GM12864 (cell line): ENCODE measurements at regions not wholly inside any gene's neighbourhood (a gene's known extent, or its start where the extent isn't known, plus 50 kb on each side); places are given as distances from the start of the nearest gene placed in this dataset.

Source experiments
- DNase-seq: peaks from one replicate; pipeline ENCODE4 v3.0.0-alpha.2; 2011; ENCODE audit warnings: low read depth
- H3K4me3 ChIP-seq: 2 replicates; pipeline ENCODE4 v1.5.1; 2011; ENCODE audit warnings: mild to moderate bottlenecking, low read depth, low read length, control low read depth
- CTCF ChIP-seq: IDR thresholded peaks from 2 replicates; pipeline ENCODE4 v1.5.1; 2011; ENCODE audit warnings: low read depth, mild to moderate bottlenecking, moderate library complexity, low read length, control low read depth, inconsistent platforms; ENCODE audit errors: missing control alignments

- no peak overlapping the region for H3K4me3 ChIP-seq
- no peak for DNase-seq
- no peak for TF ChIP-seq CTCF
These were observed 107.7 kb upstream of the ANK3 start for GRCh38 chr10:60497364-60497763.

DNA sequence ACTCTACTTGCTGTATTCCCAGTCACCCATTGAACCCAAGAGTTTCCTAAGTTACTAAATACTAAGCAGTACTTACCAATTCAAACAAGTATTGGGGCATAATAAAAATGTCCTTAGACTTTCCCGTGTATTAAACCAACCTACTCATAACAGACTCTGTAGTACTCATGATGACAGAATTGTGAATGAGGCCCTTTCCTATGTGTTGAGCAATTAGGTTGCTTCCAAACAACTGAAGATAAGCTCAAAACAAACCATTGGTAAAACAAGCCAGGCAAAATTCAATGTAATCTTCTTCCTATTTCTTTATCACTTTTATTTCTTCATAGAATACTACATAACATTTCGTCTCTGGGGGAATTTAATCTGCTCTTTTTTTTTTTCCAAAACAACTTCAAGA lies 106.5 kb upstream of the ANK3 start:
- H3K4me3 ChIP-seq = no peak overlapping the region
- DNase-seq = no peak
- TF ChIP-seq CTCF = no peak

DNA sequence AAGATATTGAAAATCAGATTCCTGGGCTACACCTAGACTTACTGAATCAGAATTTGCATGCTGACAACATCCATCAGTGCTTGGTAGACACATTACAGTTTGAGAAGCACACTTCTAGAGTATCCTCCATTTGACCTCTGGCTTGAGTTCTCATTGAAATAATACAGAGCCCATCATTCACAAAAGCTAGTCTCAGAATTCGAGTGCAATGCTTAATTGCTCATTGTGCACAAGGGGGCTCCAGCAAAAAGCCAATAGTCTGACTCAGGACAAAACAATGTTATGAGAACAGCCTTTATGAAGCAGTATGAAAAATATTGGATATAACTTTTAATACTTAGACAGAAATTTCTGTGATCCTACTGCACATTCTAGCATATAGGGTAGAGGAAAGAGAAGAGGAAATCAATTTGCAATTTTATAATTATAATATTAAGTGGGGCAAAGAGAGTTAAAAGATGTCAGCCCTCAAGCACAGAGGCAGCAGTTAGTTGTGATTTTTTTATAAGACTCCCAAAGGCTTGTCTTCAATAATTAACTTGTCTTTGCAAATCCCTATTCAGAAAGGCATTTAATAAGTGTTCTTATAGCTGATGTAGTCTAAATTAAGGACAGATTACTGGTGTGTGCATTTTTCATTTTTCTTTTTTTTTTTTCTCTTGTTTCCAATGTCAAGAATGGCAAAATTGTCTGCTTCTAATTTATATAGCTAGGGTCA lies 105.8 kb upstream of the ANK3 start:
- TF ChIP-seq CTCF = no peak
- no peak for DNase-seq
- H3K4me3 ChIP-seq = no peak overlapping the region

GRCh38 chr10:60494774-60495173 lies 105.1 kb upstream of the ANK3 start:
- DNase-seq = no peak
- H3K4me3 ChIP-seq = no peak overlapping the region
- no peak for TF ChIP-seq CTCF

DNA sequence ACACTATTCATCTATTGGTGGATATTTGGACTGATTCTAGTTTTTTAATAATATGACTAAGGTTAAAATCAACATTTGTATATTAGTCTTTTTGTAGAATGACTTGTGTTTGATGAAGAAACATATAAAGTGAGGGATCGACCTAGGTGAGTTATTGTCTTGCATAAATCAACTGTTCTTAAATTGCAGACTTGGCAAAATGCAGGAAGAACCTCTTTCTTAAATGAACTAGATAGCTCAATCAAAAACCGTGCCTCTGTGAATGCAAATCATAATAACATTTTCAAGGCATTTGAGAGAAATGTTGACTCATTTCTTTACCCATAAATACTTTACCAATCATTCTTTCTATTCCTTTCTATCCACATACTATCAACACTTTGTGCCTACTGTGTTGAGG lies 101.5 kb upstream of the ANK3 start:
- H3K4me3 ChIP-seq = no peak overlapping the region
- no peak for TF ChIP-seq CTCF
- DNase-seq = no peak

- no peak for TF ChIP-seq CTCF
- no peak overlapping the region for H3K4me3 ChIP-seq
- DNase-seq = no peak
These were observed 100.3 kb upstream of the ANK3 start for GRCh38 chr10:60490013-60490412.

DNA sequence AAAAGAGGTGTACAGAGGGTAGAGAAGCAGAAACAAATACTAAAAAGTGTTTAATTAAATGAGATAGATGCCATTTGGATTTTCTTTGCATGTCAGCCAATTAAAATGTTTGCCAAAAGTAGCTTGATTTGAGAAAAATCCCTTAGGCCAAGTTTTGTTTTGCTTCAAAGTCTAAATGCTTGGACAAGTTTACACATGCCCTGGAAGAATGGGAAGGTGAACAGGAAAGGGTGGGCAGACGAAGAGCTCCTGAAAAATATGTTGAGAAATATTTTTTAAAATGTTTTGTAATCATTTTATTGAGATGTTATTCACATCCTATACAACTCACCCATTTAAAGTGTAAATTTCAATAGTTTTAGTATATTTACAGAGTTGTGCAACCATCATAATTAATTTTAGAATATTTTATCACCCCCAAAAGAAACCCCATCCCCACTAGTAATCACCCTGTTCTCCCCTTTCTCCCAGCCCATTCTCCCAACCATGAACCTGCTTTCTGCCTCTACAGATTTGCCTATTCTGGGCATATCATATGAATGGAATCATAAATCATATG lies 98.5 kb upstream of the ANK3 start:
- no peak overlapping the region for H3K4me3 ChIP-seq
- no peak for DNase-seq
- no peak for TF ChIP-seq CTCF
